Right atrium auricular region (tissue), 2 donors: ENCODE measurements at regions not wholly inside any gene's neighbourhood (a gene's known extent, or its start where the extent isn't known, plus 50 kb on each side); places are given as distances from the start of the nearest gene placed in this dataset.

Experiments
- DNase-seq: peaks from one replicate; pipeline ENCODE4 v3.0.0-alpha.2; 2019; ENCODE audit warnings: low spot score
- H3K27ac ChIP-seq, 2 donors: fragments of 200-600 bp; sonication (generic); 1 replicate in 1 of 2; 2 replicates in 1 of 2; pipeline ENCODE4 v1.5.1; 2016 to 2019
- H3K27me3 ChIP-seq, 2 donors: fragments of 200-600 bp; sonication (generic); one replicate each; pipeline versions ENCODE4 v1.5.1 to v1.6.0; 2017 to 2019
- H3K36me3 ChIP-seq: fragments of 200-600 bp; sonication (generic); one replicate; pipeline ENCODE4 v1.5.1; 2016
- H3K4me1 ChIP-seq, 2 donors: fragments of 200-600 bp; sonication (generic); one replicate each; pipeline versions ENCODE4 v1.5.1 to v1.6.0; 2017 to 2019
- H3K4me3 ChIP-seq, 2 donors: fragments of 200-600 bp; sonication (generic); 1 replicate in 1 of 2; 2 replicates in 1 of 2; pipeline ENCODE4 v1.5.1; 2017 to 2019; ENCODE audit warnings: mild to moderate bottlenecking in 1 of 2, moderate library complexity in 1 of 2
- H3K9me3 ChIP-seq, 2 donors: fragments of 200-600 bp; sonication (generic); one replicate each; pipeline ENCODE4 v1.5.1; 2019
- TF ChIP-seq, protein P1 (sequence below), 2 donors: fragments of 200-600 bp; sonication (generic); IDR thresholded peaks; one replicate each; pipeline ENCODE4 v1.5.1; 2019; ENCODE audit warnings: antibody characterized with exemption in 2 of 2

DNA sequence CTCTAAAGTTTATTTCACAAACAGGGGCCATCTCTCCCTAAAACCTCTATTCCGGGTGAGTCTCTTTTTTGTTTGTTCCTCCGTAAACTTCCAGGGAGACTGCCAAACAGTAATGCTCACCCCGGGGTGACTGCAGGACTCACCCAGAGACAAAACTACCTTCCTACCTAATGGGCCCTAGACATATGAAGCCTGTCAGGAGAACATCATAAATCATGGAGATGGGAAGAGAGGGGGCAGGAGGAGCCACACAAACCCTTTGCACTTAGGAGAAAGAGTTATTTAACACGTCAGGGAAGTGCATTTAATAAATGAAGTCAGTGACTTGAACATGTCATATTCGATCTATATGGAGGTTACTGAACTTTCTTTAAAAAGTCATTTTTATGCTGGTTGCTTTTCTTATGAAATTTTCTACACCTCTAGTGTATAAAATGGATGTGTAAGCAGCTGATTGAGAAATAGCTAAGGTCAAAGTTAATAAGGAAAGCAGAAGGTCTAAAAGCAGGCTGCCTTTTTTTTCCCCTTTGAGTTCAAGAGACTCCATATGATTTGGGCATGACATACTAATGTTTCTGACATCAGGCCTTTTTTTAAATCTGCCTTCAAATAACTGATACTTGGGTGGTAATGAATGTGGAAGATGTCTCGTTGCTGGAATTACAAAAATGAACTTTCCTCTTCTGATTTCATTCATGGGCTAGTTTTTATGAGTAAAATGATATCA, 286.9 kb upstream of the USP25 start:
- peaks cover 0 to 13% of the 10 kb centered on the region in 2 donors for H3K4me1 ChIP-seq
- H3K4me3 ChIP-seq = no peak overlapping the region
- H3K27me3 ChIP-seq = no peaks in the 10 kb centered on the region
- no peak for DNase-seq
- H3K27ac ChIP-seq = no peak overlapping the region
- TF ChIP-seq, protein P1, sequence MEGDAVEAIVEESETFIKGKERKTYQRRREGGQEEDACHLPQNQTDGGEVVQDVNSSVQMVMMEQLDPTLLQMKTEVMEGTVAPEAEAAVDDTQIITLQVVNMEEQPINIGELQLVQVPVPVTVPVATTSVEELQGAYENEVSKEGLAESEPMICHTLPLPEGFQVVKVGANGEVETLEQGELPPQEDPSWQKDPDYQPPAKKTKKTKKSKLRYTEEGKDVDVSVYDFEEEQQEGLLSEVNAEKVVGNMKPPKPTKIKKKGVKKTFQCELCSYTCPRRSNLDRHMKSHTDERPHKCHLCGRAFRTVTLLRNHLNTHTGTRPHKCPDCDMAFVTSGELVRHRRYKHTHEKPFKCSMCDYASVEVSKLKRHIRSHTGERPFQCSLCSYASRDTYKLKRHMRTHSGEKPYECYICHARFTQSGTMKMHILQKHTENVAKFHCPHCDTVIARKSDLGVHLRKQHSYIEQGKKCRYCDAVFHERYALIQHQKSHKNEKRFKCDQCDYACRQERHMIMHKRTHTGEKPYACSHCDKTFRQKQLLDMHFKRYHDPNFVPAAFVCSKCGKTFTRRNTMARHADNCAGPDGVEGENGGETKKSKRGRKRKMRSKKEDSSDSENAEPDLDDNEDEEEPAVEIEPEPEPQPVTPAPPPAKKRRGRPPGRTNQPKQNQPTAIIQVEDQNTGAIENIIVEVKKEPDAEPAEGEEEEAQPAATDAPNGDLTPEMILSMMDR (IDR thresholded peaks at IDR 0.05) = no peak
- H3K36me3 ChIP-seq = no peaks in the 10 kb centered on the region
- H3K9me3 ChIP-seq = peaks cover 0 to 3% of the 10 kb centered on the region in 2 donors

DNA sequence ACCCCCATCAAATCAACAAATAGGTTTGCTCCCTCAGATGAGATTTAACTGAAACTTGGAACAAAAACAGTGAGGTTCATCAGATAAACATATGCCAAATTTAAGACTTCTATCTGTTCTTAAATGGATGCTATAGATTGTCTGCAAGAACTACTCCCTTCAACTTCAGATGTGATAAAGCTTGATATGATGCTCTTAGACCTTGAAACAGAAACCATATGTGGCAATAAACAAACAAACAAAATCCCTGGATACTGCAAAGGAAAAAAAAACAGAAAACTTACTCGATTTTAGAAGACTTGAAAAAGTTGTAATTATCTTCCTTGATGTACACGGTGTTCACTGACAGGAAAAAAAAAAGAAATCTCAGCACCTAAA, 286.1 kb upstream of the USP25 start:
- no peak overlapping the region for H3K27ac ChIP-seq

DNA sequence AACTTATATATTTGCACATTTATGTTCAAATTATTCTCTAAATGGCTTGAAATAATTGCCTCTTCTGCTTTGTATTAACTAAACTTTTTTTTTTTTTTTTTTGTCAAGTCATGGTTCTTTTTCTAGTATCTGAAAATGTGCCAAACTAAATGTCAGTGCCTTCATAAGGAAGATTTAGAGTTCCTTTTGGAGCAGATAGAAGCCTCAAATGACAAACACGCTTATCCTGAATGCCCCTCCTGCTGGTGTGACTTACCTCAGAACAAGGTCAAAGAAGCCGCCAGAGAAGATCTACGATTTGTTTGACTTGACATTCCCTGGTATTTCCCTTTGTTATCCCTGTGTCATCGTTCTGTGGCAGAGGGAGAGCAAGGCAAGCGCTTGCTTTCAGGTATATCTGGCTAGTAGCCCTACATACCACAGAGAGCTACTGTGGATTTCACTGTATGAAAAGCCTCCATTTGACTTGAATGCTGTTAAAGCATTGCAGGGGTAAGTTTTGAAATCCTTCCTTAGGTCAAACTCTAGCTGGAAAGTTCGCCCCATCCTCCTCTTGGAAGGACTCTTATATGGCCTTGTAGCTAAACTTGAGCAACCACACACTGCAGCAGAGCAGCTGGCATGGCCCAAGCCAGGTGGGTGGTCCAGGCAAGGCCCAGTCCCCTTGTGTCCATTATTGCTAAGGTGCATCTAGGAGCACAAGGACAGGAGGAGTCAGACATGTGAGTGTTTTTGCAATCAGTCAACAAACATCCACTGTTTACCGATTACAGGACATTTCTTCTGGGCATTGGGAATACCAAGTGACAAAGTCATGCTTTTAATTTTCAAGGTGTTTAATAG, 285.4 kb upstream of the USP25 start:
- no peak overlapping the region for H3K27ac ChIP-seq
- no peak for DNase-seq
- H3K36me3 ChIP-seq = no peaks in the 10 kb centered on the region
- no peak overlapping the region for H3K4me3 ChIP-seq
- TF ChIP-seq, protein P1 (IDR thresholded peaks at IDR 0.05) = no peak
- H3K4me1 ChIP-seq = peaks cover 0 to 13% of the 10 kb centered on the region in 2 donors
- H3K27me3 ChIP-seq = no peaks in the 10 kb centered on the region
- peaks cover 0 to 4% of the 10 kb centered on the region in 2 donors for H3K9me3 ChIP-seq

More for the DNA sequence above, 286.1 kb upstream of the USP25 start:
- no peaks in the 10 kb centered on the region for H3K27me3 ChIP-seq
- H3K36me3 ChIP-seq = no peaks in the 10 kb centered on the region
- TF ChIP-seq, protein P1 (IDR thresholded peaks at IDR 0.05) = no peak
- peaks cover 0 to 13% of the 10 kb centered on the region in 2 donors for H3K4me1 ChIP-seq
- no peak for DNase-seq
- peaks cover 0 to 4% of the 10 kb centered on the region in 2 donors for H3K9me3 ChIP-seq
- H3K4me3 ChIP-seq = no peak overlapping the region

DNA sequence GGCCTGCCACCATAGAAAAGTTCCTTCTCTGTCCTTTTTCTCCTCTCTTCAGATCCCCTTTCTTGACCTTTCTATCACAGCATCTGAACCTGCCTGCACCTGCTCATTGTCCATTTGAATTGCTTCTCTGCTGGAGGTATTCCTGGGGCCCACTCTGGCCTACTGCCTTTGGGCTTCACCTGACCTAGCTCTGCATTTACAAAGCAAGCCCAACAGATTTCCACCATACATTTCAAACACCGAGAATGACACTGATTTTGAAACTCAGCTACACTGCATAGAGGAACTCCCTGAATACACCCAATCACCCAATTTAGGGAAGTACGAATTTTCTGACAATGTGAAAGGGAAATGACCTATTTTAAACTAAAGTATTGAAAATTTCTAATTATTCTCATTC, 284.5 kb upstream of the USP25 start:
- Histone ChIP-seq H3K36me3 (no peaks in the 10 kb centered on the region), H3K4me3 (no peak overlapping the region), H3K4me1 (peaks cover 0 to 13% of the 10 kb centered on the region in 2 donors), H3K9me3 (peaks cover 0 to 4% of the 10 kb centered on the region in 2 donors), H3K27me3 (no peaks in the 10 kb centered on the region), H3K27ac (no peak overlapping the region)
- TF ChIP-seq, protein P1 (IDR thresholded peaks at IDR 0.05) = no peak
- no peak for DNase-seq

DNA sequence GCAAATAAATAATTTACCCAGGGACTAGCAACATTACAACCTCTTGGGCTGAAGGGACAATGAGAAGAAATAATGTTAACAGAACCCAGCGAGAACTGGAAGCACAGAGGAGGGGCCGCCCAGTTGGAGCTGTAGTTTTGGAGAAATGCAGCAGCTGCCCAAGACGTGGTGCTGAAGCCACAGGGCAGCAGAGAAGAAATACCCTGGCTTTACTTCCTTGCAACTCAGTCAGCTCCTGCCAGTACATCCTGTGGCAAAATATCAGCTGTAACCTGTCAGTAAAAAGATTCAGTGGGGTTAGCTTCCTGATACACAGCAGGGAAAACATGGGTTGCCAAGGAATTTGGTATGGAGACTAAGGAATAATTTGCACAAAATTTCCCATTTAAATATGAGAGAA, 283.6 kb upstream of the USP25 start:
- no peak overlapping the region for H3K27ac ChIP-seq
- peaks cover 0 to 10% of the 10 kb centered on the region in 2 donors for H3K4me1 ChIP-seq
- H3K27me3 ChIP-seq = no peaks in the 10 kb centered on the region
- peaks cover 0 to 4% of the 10 kb centered on the region in 2 donors for H3K9me3 ChIP-seq
- TF ChIP-seq, protein P1 (IDR thresholded peaks at IDR 0.05) = no peak
- no peak for DNase-seq
- no peaks in the 10 kb centered on the region for H3K36me3 ChIP-seq
- H3K4me3 ChIP-seq = no peak overlapping the region
